ENCODE measurements at regions not wholly inside any gene's neighbourhood (a gene's known extent, or its start where the extent isn't known, plus 50 kb on each side); places are given as distances from the start of the nearest gene placed in this dataset.

GRCh38 chr9:18015116-18015515, 436.2 kb downstream of the SH3GL2 start:
- TF ChIP-seq, protein P1, sequence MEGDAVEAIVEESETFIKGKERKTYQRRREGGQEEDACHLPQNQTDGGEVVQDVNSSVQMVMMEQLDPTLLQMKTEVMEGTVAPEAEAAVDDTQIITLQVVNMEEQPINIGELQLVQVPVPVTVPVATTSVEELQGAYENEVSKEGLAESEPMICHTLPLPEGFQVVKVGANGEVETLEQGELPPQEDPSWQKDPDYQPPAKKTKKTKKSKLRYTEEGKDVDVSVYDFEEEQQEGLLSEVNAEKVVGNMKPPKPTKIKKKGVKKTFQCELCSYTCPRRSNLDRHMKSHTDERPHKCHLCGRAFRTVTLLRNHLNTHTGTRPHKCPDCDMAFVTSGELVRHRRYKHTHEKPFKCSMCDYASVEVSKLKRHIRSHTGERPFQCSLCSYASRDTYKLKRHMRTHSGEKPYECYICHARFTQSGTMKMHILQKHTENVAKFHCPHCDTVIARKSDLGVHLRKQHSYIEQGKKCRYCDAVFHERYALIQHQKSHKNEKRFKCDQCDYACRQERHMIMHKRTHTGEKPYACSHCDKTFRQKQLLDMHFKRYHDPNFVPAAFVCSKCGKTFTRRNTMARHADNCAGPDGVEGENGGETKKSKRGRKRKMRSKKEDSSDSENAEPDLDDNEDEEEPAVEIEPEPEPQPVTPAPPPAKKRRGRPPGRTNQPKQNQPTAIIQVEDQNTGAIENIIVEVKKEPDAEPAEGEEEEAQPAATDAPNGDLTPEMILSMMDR (IDR thresholded peaks at IDR 0.05; ENCODE audit: insufficient read depth, low read length), result no peak
- no peak overlapping the region for H3K4me3 ChIP-seq (ENCODE audit: low read depth, low read length)
- no peak for DNase-seq (ENCODE audit: low read depth)

DNA sequence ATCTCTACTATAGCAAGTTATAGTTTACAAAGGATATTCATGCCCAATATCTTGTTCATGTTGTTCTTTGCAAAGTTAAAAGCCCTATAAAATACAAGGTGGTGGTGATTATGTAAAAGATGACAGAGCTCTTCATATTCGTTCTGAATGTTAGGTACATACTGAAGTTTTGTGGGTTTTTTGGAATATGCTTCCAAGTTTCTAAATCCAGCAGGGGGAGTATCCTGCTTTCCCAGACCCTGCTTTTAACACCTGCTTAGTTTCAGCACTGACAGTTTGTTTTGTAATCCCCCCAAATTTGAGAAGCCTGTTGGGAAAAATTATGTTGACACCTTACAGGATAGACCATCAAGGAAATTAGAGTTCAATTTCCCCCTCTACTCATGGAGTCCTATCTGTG, 438.3 kb downstream of the SH3GL2 start:
- no peak for DNase-seq (ENCODE audit: low read depth)
- TF ChIP-seq, protein P1 (IDR thresholded peaks at IDR 0.05; ENCODE audit: insufficient read depth, low read length), result no peak
- no peak overlapping the region for H3K4me3 ChIP-seq (ENCODE audit: low read depth, low read length)

GRCh38 chr9:18018221-18018620, 439.4 kb downstream of the SH3GL2 start:
- TF ChIP-seq, protein P1 (IDR thresholded peaks at IDR 0.05; ENCODE audit: insufficient read depth, low read length), result no peak
- no peak for DNase-seq (ENCODE audit: low read depth)
- no peak overlapping the region for H3K4me3 ChIP-seq (ENCODE audit: low read depth, low read length)

GRCh38 chr9:18018661-18019060, 439.8 kb downstream of the SH3GL2 start:
- DNase-seq (ENCODE audit: low read depth), result no peak
- H3K4me3 ChIP-seq (ENCODE audit: low read depth, low read length), result no peak overlapping the region
- TF ChIP-seq, protein P1 (IDR thresholded peaks at IDR 0.05; ENCODE audit: insufficient read depth, low read length), result no peak

- TF ChIP-seq, protein P1 (IDR thresholded peaks at IDR 0.05; ENCODE audit: insufficient read depth, low read length), result no peak
- H3K4me3 ChIP-seq (ENCODE audit: low read depth, low read length), result no peak overlapping the region
- no peak for DNase-seq (ENCODE audit: low read depth)
Observed at GRCh38 chr9:18020121-18020745, 441.4 kb downstream of the SH3GL2 start.

- DNase-seq (ENCODE audit: low read depth), result no peak
- H3K4me3 ChIP-seq (ENCODE audit: low read depth, low read length), result no peak overlapping the region
- TF ChIP-seq, protein P1 (IDR thresholded peaks at IDR 0.05; ENCODE audit: insufficient read depth, low read length), result no peak
Observed at GRCh38 chr9:18022642-18023041, 443.8 kb downstream of the SH3GL2 start.

- TF ChIP-seq, protein P1 (IDR thresholded peaks at IDR 0.05; ENCODE audit: insufficient read depth, low read length), result no peak
Observed at GRCh38 chr9:18023332-18023731, 444.5 kb downstream of the SH3GL2 start.

More at GRCh38 chr9:18023332-18023731, 444.5 kb downstream of the SH3GL2 start:
- no peak for DNase-seq (ENCODE audit: low read depth)
- no peak overlapping the region for H3K4me3 ChIP-seq (ENCODE audit: low read depth, low read length)

All from fibroblast of the aortic adventitia (primary cell).